ENCODE measurements at regions not wholly inside any gene's neighbourhood (a gene's known extent, or its start where the extent isn't known, plus 50 kb on each side); places are given as distances from the start of the nearest gene placed in this dataset.

GRCh38 chr7:92992483-92992882 lies 125.3 kb downstream of the SAMD9 start:
- in situ Hi-C loops (cut with HindIII; ENCODE audit: low pct_ligation_motif_present, low sequenced_read_pairs) = no loop called here
- H3K27ac ChIP-seq = no peak overlapping the region
- no peaks in the 10 kb centered on the region for H3K36me3 ChIP-seq (replicated peaks)
- no peak overlapping the region for H3K4me3 ChIP-seq (ENCODE audit: low read depth, low read length)
- no peak for TF ChIP-seq CTCF (IDR thresholded peaks at IDR 0.05; ENCODE audit: low read depth, low read length, missing control alignments)
- H3K27me3 ChIP-seq (replicated peaks) = no peaks in the 10 kb centered on the region
- no peak for DNase-seq

GRCh38 chr7:92991190-92991589 lies 126.6 kb downstream of the SAMD9 start:
- in situ Hi-C loops (cut with HindIII; ENCODE audit: low pct_ligation_motif_present, low sequenced_read_pairs) = no loop called here
- no peak for TF ChIP-seq CTCF (IDR thresholded peaks at IDR 0.05; ENCODE audit: low read depth, low read length, missing control alignments)
- H3K4me3 ChIP-seq (ENCODE audit: low read depth, low read length) = no peak overlapping the region
- H3K36me3 ChIP-seq (replicated peaks) = no peaks in the 10 kb centered on the region
- no peaks in the 10 kb centered on the region for H3K27me3 ChIP-seq (replicated peaks)
- no peak for DNase-seq
- no peak overlapping the region for H3K27ac ChIP-seq

- no peak for TF ChIP-seq CTCF (IDR thresholded peaks at IDR 0.05; ENCODE audit: low read depth, low read length, missing control alignments)
- in situ Hi-C loops (cut with HindIII; ENCODE audit: low pct_ligation_motif_present, low sequenced_read_pairs) = no loop called here
- H3K36me3 ChIP-seq (replicated peaks) = no peaks in the 10 kb centered on the region
- no peaks in the 10 kb centered on the region for H3K27me3 ChIP-seq (replicated peaks)
- no peak overlapping the region for H3K4me3 ChIP-seq (ENCODE audit: low read depth, low read length)
- no peak for DNase-seq
- no peak overlapping the region for H3K27ac ChIP-seq
Observed at GRCh38 chr7:92988941-92989545, 128.7 kb downstream of the SAMD9 start.

- H3K27ac ChIP-seq = peak overlapping the region; percentile 46
- in situ Hi-C loops (cut with HindIII; ENCODE audit: low pct_ligation_motif_present, low sequenced_read_pairs) = no loop called here
- TF ChIP-seq CTCF (IDR thresholded peaks at IDR 0.05; ENCODE audit: low read depth, low read length, missing control alignments) = peak; percentile 65
- peak; percentile 67 for DNase-seq
- H3K27me3 ChIP-seq (replicated peaks) = no peaks in the 10 kb centered on the region
- no peak overlapping the region for H3K4me3 ChIP-seq (ENCODE audit: low read depth, low read length)
- no peaks in the 10 kb centered on the region for H3K36me3 ChIP-seq (replicated peaks)
Observed at GRCh38 chr7:92988051-92988450, 129.7 kb downstream of the SAMD9 start.

- in situ Hi-C loops (cut with HindIII; ENCODE audit: low pct_ligation_motif_present, low sequenced_read_pairs) = no loop called here
- no peak overlapping the region for H3K4me3 ChIP-seq (ENCODE audit: low read depth, low read length)
- peak overlapping the region; percentile 46 for H3K27ac ChIP-seq
- no peak for DNase-seq
- H3K27me3 ChIP-seq (replicated peaks) = no peaks in the 10 kb centered on the region
- no peaks in the 10 kb centered on the region for H3K36me3 ChIP-seq (replicated peaks)
- no peak for TF ChIP-seq CTCF (IDR thresholded peaks at IDR 0.05; ENCODE audit: low read depth, low read length, missing control alignments)
Observed at GRCh38 chr7:92987538-92987937, 130.2 kb downstream of the SAMD9 start.

GRCh38 chr7:92987095-92987494 lies 130.7 kb downstream of the SAMD9 start:
- Histone ChIP-seq H3K36me3 (replicated peaks) (no peaks in the 10 kb centered on the region), H3K27ac (peak overlapping the region; percentile 46), H3K27me3 (replicated peaks) (no peaks in the 10 kb centered on the region), H3K4me3 (ENCODE audit: low read depth, low read length) (no peak overlapping the region)
- in situ Hi-C loops (cut with HindIII; ENCODE audit: low pct_ligation_motif_present, low sequenced_read_pairs) = no loop called here
- peak; percentile 62 for DNase-seq
- no peak for TF ChIP-seq CTCF (IDR thresholded peaks at IDR 0.05; ENCODE audit: low read depth, low read length, missing control alignments)

All from brain microvascular endothelial cell (primary cell).